Liver (tissue), 3 donors: ENCODE measurements at regions not wholly inside any gene's neighbourhood (a gene's known extent, or its start where the extent isn't known, plus 50 kb on each side); places are given as distances from the start of the nearest gene placed in this dataset.

ENCODE experiments used
- EGR1 ChIP-seq, 2 donors: IDR thresholded peaks; 2 replicates each; pipeline ENCODE4 v1.6.1; 2016 to 2018; ENCODE audit warnings: antibody characterized with exemption in 2 of 2, low read depth in 2 of 2
- TF ChIP-seq, protein P1 (sequence below): fragments of 150-350 bp; IDR thresholded peaks from 2 replicates; pipeline ENCODE4 v1.5.1; 2017; ENCODE audit warnings: improper control_type of control experiment, low read depth, low read length; ENCODE audit not compliant: missing input control
- TF ChIP-seq, protein P2 (sequence below): IDR thresholded peaks from 2 replicates; pipeline ENCODE4 v1.6.1; 2016; ENCODE audit warnings: antibody characterized with exemption, mild to moderate bottlenecking
- TF ChIP-seq, protein P3 (sequence below): IDR thresholded peaks from 2 replicates; pipeline ENCODE4 v1.6.1; 2016; ENCODE audit warnings: antibody characterized with exemption
- TF ChIP-seq, protein P4 (sequence below): IDR thresholded peaks from 2 replicates; pipeline ENCODE4 v1.6.1; 2016; ENCODE audit warnings: antibody characterized with exemption
- TF ChIP-seq, protein P5 (sequence below): IDR thresholded peaks from 2 replicates; pipeline ENCODE4 v1.6.1; 2016; ENCODE audit warnings: antibody characterized with exemption
- donor health status: healthy.
- donor health status: healthy.

DNA sequence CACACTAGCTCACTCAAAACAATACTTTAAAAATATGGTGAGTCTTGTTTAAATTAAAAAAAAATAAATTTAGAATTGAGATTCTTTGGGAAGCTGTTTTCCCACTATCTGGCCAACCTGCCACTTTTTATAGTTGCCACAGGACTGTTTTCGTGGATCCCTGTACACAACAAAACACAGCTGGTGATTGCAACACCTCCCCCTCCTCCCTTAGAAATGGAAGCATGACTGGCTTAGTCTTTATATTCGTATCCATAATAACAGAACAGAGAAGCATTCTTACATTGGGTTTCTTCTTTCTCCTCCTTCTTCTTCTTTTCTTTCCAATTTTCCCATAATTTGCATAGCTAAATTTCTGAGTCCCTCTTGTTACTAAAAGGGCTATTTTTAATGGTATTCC, 79.5 kb upstream of the GJB6 start:
- TF ChIP-seq, protein P1, sequence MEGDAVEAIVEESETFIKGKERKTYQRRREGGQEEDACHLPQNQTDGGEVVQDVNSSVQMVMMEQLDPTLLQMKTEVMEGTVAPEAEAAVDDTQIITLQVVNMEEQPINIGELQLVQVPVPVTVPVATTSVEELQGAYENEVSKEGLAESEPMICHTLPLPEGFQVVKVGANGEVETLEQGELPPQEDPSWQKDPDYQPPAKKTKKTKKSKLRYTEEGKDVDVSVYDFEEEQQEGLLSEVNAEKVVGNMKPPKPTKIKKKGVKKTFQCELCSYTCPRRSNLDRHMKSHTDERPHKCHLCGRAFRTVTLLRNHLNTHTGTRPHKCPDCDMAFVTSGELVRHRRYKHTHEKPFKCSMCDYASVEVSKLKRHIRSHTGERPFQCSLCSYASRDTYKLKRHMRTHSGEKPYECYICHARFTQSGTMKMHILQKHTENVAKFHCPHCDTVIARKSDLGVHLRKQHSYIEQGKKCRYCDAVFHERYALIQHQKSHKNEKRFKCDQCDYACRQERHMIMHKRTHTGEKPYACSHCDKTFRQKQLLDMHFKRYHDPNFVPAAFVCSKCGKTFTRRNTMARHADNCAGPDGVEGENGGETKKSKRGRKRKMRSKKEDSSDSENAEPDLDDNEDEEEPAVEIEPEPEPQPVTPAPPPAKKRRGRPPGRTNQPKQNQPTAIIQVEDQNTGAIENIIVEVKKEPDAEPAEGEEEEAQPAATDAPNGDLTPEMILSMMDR, result no peak
- TF ChIP-seq EGR1 (IDR thresholded peaks at IDR 0.05; ENCODE audit: low read depth in 2 of 2), result no peak
- TF ChIP-seq, protein P2, sequence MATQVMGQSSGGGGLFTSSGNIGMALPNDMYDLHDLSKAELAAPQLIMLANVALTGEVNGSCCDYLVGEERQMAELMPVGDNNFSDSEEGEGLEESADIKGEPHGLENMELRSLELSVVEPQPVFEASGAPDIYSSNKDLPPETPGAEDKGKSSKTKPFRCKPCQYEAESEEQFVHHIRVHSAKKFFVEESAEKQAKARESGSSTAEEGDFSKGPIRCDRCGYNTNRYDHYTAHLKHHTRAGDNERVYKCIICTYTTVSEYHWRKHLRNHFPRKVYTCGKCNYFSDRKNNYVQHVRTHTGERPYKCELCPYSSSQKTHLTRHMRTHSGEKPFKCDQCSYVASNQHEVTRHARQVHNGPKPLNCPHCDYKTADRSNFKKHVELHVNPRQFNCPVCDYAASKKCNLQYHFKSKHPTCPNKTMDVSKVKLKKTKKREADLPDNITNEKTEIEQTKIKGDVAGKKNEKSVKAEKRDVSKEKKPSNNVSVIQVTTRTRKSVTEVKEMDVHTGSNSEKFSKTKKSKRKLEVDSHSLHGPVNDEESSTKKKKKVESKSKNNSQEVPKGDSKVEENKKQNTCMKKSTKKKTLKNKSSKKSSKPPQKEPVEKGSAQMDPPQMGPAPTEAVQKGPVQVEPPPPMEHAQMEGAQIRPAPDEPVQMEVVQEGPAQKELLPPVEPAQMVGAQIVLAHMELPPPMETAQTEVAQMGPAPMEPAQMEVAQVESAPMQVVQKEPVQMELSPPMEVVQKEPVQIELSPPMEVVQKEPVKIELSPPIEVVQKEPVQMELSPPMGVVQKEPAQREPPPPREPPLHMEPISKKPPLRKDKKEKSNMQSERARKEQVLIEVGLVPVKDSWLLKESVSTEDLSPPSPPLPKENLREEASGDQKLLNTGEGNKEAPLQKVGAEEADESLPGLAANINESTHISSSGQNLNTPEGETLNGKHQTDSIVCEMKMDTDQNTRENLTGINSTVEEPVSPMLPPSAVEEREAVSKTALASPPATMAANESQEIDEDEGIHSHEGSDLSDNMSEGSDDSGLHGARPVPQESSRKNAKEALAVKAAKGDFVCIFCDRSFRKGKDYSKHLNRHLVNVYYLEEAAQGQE, result no peak
- TF ChIP-seq, protein P3, sequence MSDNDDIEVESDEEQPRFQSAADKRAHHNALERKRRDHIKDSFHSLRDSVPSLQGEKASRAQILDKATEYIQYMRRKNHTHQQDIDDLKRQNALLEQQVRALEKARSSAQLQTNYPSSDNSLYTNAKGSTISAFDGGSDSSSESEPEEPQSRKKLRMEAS, result no peak
- TF ChIP-seq, protein P4, sequence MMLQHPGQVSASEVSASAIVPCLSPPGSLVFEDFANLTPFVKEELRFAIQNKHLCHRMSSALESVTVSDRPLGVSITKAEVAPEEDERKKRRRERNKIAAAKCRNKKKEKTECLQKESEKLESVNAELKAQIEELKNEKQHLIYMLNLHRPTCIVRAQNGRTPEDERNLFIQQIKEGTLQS, result no peak
- TF ChIP-seq, protein P5, sequence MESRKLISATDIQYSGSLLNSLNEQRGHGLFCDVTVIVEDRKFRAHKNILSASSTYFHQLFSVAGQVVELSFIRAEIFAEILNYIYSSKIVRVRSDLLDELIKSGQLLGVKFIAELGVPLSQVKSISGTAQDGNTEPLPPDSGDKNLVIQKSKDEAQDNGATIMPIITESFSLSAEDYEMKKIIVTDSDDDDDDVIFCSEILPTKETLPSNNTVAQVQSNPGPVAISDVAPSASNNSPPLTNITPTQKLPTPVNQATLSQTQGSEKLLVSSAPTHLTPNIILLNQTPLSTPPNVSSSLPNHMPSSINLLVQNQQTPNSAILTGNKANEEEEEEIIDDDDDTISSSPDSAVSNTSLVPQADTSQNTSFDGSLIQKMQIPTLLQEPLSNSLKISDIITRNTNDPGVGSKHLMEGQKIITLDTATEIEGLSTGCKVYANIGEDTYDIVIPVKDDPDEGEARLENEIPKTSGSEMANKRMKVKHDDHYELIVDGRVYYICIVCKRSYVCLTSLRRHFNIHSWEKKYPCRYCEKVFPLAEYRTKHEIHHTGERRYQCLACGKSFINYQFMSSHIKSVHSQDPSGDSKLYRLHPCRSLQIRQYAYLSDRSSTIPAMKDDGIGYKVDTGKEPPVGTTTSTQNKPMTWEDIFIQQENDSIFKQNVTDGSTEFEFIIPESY, result no peak
